Hippocampal formation (tissue), 2 donors: ENCODE measurements at regions not wholly inside any gene's neighbourhood (a gene's known extent, or its start where the extent isn't known, plus 50 kb on each side); places are given as distances from the start of the nearest gene placed in this dataset.

Source experiments
- DNase-seq, 2 donors: peaks; one replicate each; lab custom pipeline; 2025; lab: John Stamatoyannopoulos, UW

DNA sequence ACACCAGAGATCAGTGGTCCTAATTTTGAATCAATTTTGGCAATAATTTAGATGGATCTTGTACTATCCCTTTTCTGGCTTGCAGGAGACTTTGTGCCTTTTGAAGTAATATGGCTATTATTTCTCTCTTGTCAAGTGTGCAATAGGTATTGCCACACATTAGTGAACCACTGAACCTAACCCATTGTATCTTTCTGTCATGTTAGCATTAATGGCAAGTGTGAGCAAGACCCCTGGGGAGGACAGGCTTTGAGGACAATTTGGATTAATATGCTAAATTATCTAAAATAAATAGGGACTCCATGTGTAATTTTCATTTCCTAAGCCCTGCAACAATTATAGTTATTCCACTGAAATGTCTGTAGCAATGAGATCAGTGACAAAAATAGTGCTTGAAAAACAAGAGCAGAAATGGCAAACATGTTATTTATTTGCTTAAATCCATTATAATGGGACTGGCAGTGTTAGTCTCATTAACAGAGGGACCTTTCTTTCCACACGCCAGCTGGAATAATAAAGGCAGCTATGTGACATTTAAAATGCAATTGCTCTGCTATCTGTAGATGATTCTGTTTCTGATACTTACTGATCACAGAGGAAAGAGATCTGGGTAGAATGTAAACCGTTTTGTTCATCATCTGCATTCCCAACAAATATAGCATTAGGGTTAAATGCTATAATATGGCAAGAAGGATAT lies 753.3 kb upstream of the ZNF608 start:
- peak in 1 of 2 donors; percentile 92 for DNase-seq

DNA sequence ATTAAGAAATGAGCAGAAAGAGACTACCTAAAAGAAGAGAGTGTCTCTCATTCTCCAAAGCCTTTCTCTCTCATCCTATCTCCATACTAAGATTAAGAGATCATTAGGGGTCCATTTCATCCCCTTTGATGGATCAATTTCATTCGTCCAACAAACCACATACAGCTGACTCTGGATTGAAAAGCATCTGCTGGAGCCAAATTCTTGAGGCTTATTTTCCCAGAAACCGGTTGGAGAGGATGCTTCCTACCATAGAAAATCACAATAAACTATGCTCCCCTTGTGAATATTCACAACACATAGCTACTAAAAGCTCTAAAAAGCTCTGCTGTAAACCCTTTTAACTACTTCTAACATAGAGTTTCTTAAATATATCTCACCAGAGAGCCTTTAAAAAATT lies 755.0 kb upstream of the ZNF608 start:
- DNase-seq = no peak

DNA sequence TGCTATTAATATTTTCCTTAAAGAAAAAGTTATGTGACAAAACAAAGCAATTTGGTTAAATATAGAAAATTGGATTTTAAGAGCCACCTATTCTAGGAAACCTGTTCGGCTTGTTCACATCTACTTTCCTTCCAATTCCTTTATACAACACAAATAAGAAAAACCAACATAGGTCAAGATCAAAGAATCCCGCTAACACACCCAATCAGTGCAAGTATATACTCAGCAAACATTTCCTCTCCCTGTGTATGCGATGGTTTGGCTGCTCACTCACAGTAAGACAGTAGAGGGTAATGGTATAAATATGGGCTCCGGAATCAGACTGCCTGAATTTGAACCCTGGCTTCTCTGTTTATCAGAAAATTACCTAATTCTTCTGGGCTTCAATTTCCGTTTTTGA lies 757.5 kb upstream of the ZNF608 start:
- DNase-seq = no peak

DNA sequence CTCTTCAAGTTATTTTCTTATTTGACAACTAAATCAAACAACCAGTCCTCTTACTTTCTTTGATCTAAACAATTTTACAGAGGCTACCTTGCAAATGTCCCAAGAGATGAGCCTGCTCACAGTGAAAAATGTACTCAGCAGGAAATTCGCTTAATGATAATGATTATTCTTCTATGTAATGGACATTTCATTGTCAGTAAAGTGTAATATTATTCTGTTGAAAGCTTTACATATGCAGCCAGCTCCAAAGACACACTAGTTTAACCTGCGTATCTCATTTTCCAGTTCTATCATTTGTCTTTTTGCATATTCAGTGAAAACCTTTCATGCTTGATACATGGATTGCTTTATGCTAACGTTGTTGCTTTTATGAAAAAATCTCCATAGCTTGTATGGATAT lies 758.7 kb upstream of the ZNF608 start:
- no peak for DNase-seq

DNA sequence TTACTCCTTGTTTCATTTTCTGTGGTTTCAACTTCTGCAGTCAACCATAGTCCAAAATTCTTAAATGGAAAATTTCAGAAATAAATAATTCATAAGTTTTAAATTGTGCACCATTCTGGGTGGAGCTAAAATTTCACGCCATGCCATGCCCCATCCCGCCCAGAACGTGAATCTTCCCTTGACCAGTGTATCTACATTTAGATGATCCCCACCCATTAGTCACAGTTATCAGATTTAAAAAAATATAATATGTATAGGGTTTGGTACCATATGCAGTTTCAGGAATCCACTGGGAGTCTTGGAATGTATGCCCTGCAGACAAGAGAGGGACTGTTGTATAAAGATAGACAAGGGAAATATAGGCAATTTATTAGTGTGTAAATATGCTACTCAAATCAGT lies 759.7 kb upstream of the ZNF608 start:
- DNase-seq = no peak

DNA sequence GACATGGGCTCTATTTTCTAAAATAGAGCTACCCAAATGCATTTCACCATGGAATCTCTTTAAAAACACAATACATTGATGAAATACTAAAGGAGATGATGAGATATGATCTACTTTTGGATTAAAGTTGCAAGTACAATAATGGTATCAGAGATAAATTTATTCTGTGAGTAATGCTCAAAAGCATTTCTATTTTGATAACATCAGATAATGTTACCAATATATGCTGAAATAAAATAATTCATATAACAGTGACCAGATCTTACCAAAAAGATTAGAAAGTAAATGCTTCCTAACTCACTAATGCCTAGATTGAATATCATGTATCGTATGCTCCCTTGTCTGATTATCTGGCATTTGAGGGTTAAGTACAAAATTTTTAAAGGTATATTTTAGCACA lies 761.8 kb upstream of the ZNF608 start:
- DNase-seq = no peak

DNA sequence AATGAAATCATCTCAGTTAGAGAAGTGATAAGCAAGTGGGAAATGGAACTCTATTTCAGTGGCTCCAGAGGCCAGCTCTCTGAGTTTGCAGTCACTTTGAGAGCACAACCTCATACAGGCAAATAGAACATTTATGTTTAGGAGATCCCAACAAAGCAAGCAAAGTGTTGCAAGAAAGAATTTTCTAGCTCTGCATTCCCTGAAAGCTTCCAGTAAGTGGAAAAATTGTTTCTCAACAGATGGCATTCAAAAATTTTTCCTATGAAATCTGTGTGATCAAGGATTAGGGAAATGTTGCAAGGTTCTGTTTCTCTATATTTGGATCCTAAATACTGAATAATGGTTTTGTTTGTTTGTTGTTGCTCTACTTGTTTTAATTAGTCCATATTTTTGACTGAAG lies 764.2 kb upstream of the ZNF608 start:
- DNase-seq = no peak

DNA sequence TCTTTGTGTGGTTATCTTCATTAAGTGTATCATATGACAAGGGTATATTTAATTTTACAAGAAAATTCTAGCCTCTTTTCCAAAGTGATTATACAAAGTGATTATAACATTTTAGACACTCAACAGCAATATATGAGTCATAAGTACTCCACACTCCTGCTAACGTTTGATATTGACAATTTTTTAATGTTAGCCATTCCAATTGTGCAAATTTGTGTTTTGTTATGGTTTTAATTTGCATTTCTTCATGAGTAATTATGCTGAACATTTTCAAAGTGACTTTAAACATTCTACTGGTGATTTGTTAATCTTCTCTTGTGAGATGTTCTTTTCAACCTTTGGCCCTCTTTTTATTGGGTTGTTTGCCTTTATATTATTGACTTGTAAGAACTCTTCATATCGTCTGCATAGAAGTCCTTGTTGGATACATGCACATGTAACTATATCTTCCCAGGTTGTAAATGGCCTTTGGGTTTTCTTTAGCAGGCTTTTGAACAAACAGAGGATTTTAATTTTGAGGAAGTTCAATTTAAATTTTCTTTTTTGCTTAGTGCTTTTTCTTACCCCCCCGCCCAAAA lies 771.6 kb upstream of the ZNF608 start:
- no peak for DNase-seq

DNA sequence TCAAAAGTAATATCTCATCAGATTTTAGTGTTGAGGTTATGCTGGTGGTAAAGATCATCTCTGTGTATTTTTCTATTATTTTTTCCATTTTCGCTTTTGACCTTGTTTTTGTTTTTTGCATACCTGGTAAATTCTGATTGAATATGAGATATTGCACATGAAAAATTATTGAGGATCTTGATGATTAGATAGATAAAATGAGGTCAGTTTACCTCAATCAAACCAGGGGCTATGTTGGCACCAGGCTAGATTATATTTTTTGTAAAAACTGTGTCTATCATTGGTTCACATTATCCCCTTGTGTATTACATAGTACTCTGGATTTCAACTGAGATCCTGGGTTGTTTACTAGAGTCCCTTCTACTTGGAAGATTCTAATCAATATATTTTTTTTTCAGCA lies 774.9 kb upstream of the ZNF608 start:
- no peak for DNase-seq

DNA sequence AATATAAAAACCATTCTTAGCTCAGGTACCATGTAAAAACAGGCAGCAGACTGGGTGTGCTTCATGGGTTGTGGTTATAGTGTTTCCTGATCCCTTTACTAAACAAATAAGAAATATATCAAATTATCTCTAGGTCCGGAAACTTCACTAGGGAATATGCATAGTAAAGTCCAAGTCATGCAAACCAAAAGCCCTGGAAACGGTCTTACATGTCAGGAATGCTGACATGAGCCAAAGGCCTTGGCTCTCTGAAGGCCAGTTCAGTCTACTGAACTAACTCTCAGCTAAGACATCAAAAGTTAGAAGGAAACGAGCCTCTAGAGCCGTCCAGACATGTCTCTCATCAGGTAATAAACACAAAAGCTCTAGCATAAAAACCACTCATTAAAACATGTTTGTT lies 778.9 kb upstream of the ZNF608 start:
- DNase-seq = no peak

DNA sequence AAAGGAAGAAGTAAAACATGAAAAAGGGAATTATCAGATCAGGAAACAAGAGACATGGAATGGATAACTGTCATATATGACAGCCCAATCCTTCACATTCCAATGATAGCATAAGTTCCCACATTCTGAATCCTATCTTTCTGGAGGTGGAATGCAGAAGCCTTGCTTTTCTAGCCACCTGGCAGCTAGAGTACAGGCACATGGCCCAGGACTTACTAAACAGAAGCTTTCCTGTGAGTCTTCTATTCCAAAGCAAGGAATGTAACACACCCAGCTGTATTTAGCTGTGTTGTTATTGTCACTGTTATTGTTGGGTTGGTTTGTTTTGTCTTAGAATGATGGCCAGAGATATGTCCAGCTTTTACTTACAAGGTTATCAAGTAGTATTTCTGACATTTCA lies 780.5 kb upstream of the ZNF608 start:
- no peak for DNase-seq

DNA sequence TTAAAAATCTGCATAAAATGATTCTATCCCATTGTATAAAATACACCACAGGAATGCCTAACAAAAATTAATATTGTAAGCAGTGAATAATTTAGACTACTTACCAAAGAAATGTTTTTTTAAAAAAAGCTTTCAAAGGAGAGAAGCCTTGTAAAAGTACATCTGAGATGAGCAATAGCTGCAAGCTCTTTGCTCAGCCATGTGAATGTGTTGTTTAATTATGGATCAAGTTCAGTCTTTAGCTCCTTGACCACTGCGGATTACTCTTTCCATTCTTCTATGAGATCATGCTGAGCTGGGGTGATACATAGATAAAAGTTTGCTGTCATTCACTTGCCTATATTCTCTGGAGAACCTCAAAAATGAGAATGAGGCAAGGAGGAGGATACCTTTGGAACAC lies 782.4 kb upstream of the ZNF608 start:
- no peak for DNase-seq

DNA sequence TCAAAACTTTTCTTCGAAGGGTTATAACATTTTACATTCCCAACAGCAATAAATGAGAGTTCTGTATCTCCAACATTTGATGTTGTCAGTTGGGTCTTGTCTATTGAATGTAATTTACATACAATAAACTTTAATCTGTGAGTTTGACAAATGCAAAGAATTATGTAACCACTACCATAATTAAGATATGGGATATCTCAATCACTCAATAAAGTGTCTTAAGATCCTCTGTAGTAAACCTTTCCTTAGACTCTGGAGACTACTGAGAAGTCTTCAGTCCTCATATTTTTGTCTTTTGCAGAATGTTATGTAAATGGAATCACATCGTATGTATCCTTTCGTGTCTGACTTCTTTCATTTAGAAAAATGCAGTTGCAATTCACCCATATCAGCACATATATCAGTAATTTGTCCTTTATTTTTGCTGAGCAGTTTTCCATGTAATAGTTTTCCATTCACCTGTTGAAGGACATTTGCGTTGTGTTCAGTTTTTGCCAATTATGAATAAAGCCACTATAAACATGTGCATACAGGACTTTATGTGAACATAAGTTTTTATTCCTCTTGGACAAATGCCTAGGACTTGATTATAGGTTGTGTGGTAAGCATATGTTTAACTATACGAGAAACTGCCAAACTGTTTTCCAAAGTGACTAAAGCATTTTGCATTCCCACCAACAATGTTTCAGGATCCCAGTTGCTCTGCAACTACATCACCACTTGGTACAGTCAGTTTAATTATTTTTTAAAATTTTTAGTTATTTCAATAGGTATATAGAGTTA lies 784.6 kb upstream of the ZNF608 start:
- no peak for DNase-seq

DNA sequence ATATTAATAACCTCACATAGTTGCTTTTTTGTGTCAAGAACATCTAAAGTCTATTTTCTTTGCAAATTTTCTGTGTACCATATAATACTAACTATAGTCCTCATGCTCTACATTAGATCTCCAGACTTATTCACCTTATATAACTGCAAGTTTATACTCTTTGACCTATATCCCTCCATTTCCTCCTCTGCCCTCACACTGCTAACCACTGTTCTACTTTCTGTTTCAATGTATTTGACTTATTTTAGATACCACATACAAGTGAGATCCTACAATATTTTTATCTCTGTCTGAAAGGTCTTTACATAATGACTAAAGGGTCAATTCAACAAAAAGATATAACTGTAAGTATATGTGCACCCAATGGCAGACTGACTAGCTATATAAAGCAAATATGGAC lies 789.7 kb upstream of the ZNF608 start:
- DNase-seq = no peak

DNA sequence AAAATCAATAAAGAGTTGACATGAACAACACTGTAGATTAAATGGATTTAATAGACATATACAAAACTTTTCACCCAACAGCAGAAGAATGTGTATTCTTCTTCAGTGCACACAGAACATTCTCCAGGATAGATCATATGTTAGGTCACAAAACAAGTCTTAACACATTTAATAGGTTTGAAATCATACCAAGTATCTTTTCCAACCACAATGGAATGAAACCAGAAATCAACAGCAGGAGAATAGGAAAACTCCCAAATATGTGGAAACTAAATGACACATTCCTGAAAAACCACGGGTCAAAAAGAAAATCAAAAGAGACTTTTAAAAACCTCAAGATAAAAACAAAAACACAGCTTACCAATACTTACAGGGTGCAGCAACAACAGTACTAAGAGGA lies 790.1 kb upstream of the ZNF608 start:
- DNase-seq = no peak

DNA sequence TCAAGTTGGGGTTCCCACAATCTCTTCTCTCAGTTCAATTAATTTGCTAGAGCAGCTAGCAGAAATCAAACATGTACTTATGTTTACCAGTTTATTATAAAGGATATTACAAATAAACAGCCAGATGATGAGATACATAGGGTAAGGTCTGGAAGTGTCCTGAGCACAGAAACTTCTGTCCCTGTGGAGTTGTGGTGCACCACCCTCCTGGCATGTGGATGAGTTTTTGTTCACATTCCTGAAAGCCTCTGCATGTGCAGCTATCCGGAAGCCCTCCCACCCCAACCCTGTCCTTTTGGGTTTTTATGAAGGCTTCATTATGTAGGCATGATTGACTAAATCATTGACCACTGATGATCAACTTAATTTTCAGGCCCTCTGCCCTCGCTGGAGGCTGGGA lies 791.2 kb upstream of the ZNF608 start:
- DNase-seq = no peak

DNA sequence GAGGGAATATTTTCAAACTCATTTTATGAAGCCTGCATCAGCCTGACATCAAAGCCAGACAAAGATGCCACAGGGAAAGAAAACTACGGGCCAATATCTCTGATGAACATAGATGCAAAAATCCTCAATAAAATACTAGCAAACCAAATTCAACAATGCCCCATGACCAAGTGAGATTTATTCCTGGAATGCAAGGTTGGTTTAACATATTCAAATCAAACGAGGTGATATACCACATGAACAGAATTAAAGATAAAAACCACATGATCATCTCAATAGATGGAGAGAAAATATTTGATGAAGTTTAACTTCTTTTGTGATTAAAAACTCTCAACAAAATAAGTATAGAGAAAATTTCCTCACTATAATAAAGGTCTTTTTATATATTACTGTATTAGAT lies 792.0 kb upstream of the ZNF608 start:
- no peak for DNase-seq

DNA sequence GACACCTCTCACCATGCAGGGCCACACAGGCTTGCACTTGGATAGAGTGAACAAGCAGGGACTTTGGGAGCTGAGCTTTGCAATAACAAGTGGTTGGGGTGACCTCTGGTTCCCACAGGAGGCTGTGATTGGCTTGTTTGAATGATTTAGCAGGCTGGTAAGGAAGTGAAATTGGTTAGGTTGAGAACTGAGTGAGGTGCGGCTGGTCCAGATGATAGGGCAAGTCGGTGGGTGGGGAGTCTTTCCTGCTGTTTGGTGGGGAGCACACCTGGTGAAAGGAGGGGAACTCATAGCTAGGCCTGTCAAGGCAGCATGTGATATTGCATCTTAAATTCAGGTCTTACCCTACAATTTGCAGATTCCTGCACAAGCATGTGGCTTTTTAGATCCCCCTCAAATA lies 794.6 kb upstream of the ZNF608 start:
- DNase-seq = no peak

DNA sequence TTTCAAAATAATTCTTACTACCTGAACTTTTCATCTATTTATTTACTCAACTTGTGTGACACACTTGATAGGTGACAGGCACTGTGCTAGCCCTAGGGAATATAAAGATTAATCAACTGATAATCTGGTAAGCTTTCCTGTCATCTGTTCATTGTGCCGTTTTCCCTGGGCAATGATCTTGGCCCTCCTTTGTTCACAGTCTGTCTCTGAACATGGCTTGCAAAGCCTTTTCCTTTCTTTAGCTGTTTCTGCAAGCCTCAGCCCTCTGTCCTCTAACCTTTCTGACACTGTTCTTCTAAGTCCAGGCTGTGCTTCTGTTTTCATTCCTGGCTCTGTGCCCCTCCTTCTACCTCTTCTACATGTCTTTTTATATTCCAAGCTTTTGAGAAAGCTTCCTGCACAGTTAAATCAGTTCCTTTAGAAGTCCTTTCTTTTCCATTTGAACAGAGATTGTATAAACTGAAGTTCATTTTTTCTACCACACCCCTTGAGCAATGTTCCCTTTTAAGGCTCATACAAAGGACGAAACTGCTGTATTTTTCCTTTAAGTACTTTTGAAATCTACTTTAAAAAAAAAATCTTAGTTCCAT lies 803.0 kb upstream of the ZNF608 start:
- DNase-seq = no peak

DNA sequence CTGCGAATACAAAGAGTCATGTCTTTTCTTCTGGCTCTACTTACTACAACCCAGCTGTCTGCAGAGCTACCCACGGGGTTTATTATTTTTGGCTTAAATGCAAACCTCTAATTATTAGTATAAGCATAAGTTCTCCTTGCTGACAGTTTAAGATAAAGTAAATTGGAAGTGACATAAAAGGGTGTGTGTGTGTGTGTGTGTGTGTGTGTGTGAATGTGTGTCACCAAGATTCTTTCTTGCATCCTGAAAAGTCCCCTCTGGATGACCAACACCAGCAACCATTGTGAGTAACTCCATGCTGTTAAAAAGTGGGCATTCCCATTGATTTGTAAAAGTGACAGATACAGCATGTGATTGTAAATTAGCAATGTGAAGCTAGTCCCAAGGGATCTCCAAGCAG lies 803.8 kb upstream of the ZNF608 start:
- no peak for DNase-seq

DNA sequence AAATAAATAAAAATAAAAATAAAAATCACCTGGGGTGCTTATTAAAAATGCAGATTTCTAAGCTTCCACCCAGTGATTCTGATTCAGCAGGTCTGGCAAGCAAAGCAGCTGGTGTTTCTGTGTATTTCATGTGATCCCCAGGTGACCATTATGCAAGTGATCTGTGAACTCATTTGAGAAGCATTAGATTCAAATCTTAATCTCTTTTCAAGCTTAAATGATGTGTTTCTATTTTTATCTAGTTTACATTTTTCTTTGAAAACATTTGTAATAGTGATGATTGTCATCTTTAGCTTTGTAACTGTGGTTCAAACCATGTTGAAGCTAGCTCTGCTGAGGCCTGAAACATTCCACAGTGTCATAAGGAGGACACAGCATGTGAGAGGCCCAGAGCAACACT lies 804.8 kb upstream of the ZNF608 start:
- no peak for DNase-seq

DNA sequence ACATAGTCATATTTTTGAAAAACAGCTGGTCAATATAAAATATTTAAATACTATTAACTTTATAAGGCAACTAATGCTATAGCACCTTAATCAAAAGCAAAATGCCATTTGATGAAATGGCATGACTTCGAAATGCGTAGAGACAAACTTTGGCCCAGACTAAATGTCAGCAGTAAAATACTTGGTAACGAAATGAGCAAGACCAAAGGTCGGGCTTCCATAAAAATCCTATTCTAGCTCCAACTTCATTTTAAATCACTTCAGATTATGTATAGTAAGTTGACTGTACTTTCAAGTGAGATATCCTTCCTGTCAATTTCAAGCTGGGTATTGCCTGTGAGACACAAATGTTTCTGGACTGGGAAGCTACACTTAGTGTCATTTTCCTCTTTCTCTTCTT lies 805.4 kb upstream of the ZNF608 start:
- DNase-seq = no peak

DNA sequence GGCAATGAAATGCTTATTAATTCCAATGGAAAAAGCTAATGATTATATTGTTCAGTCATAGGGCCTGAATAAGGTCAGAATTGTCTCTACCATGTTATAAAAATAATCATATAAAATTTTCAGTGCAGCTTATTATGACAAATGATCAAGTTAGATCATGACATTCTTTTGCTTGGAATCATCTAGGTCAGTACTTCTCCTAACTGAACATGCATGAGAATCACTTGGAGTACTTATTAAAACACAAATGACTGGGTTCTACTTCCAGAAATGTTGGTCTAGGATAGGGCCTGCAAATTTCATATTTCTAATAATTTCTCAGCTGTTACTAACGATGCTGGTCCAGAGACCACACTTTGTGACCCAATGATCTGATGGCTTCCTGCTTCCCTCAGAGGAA lies 806.0 kb upstream of the ZNF608 start:
- no peak for DNase-seq
